DND-41 (cell line): ENCODE measurements at regions not wholly inside any gene's neighbourhood (a gene's known extent, or its start where the extent isn't known, plus 50 kb on each side); places are given as distances from the start of the nearest gene placed in this dataset.

Experiments
- EZH2 ChIP-seq: IDR thresholded peaks from 3 replicates; pipeline ENCODE4 v1.6.1; 2012; ENCODE audit warnings: borderline replicate concordance, low read depth, mild to moderate bottlenecking, moderate library complexity, low read length, inconsistent platforms; ENCODE audit not compliant: severe bottlenecking
- TF ChIP-seq, protein P1 (sequence below): IDR thresholded peaks from 2 replicates; pipeline ENCODE4 v1.5.1; 2012; ENCODE audit warnings: borderline replicate concordance, low read length, moderate library complexity, mild to moderate bottlenecking; ENCODE audit not compliant: poor library complexity, severe bottlenecking; ENCODE audit errors: extremely low read depth

DNA sequence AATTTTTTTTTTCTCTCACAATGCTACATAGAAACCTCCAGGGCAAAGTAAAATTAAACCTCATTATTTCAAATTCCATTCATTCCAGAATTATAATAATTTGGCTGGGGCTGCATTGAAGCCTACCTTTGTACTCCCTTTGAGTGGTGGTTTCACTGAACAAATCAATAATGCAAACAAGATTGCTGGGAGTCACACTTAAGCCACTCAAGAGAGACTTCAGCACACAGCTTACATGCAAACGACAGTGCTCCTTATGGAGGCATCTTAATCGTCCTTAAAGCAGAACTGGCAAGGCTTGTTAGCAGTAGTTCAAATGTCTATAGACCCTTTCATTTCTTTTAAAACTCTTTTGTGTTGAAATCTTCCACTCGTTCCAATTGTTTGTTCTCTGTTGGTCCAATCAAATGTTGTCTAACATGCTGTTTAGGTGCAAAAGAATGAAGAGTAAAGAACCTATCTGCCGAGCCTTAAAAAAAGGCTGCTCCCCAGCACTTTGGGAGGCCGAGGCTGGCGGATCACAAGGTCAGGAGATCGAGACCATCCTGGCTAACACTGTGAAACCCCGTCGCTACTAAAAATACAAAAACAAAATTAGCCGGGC, 294.9 kb downstream of the FGFR2 start:
- TF ChIP-seq, protein P1, sequence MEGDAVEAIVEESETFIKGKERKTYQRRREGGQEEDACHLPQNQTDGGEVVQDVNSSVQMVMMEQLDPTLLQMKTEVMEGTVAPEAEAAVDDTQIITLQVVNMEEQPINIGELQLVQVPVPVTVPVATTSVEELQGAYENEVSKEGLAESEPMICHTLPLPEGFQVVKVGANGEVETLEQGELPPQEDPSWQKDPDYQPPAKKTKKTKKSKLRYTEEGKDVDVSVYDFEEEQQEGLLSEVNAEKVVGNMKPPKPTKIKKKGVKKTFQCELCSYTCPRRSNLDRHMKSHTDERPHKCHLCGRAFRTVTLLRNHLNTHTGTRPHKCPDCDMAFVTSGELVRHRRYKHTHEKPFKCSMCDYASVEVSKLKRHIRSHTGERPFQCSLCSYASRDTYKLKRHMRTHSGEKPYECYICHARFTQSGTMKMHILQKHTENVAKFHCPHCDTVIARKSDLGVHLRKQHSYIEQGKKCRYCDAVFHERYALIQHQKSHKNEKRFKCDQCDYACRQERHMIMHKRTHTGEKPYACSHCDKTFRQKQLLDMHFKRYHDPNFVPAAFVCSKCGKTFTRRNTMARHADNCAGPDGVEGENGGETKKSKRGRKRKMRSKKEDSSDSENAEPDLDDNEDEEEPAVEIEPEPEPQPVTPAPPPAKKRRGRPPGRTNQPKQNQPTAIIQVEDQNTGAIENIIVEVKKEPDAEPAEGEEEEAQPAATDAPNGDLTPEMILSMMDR = no peak
- no peak for TF ChIP-seq EZH2
